WTC11 (cell line): ENCODE measurements at regions not wholly inside any gene's neighbourhood (a gene's known extent, or its start where the extent isn't known, plus 50 kb on each side); places are given as distances from the start of the nearest gene placed in this dataset.
A peak's percentile ranks its signal among the peaks of the same experiment; 100 is the strongest.

ENCODE experiments used
- ATAC-seq: fragments of 200-7000 bp; cut with Tn5 transposase; 2 replicates; pipeline ENCODE4 v1.10.0; 2021; ENCODE audit warnings: mild to moderate bottlenecking, moderate library complexity
- CTCF ChIA-PET: fragments of 300-600 bp; sonication (Branson Sonifier 250); formaldehyde crosslinking; loops from one replicate; lab custom pipeline; 2021; ENCODE audit warnings: antibody characterized with exemption; lab: Charles Lee
- POLR2A ChIA-PET: fragments of 350-600 bp; sonication (Branson Sonifier 250); formaldehyde crosslinking; loops from one replicate; lab custom pipeline; 2021; ENCODE audit warnings: antibody characterized with exemption; lab: Charles Lee
- DNase-seq: peaks from one replicate; pipeline ENCODE4 v3.0.0; 2021; ENCODE audit warnings: low spot score
- H3K27ac Mint-ChIP-seq: 2 replicates; pipeline ENCODE4 v1.8.0; 2021; ENCODE audit warnings: mixed read lengths
- H3K27me3 Mint-ChIP-seq: 2 replicates; pipeline ENCODE4 v1.8.0; 2021; ENCODE audit warnings: low read depth, mild to moderate bottlenecking, moderate library complexity, mixed read lengths
- H3K36me3 Mint-ChIP-seq: 2 replicates; pipeline ENCODE4 v1.8.0; 2021; ENCODE audit warnings: mixed read lengths
- H3K4me1 Mint-ChIP-seq: 2 replicates; pipeline ENCODE4 v1.8.0; 2022; ENCODE audit warnings: mixed read lengths
- H3K4me3 Mint-ChIP-seq: 2 replicates; pipeline ENCODE4 v1.8.0; 2021; ENCODE audit warnings: mild to moderate bottlenecking, moderate library complexity, mixed read lengths
- H3K9me3 Mint-ChIP-seq: 2 replicates; pipeline ENCODE4 v1.8.0; 2021; ENCODE audit warnings: mixed read lengths
- AR ChIP-seq: fragments of 250-450 bp; sonication (Bioruptor Pico); IDR thresholded peaks from 2 replicates; pipeline ENCODE4 v1.9.0; 2021; ENCODE audit warnings: mild to moderate bottlenecking
- GABPB1 ChIP-seq: sonication (generic); formaldehyde crosslinking; IDR thresholded peaks from 2 replicates; pipeline ENCODE4 v1.8.1; 2023; ENCODE audit warnings: mild to moderate bottlenecking, missing genetic modification reagents
- GTF2I ChIP-seq: fragments of 250-450 bp; sonication (Bioruptor Pico); conservative IDR thresholded peaks from 2 replicates; pipeline ENCODE4 v1.4.0; 2021; ENCODE audit warnings: mild to moderate bottlenecking
- HMGA2 ChIP-seq: fragments of 250-450 bp; sonication (Bioruptor Pico); IDR thresholded peaks from 2 replicates; pipeline ENCODE4 v1.4.0; 2021; ENCODE audit warnings: mild to moderate bottlenecking, moderate library complexity
- IRF1 ChIP-seq: sonication (generic); formaldehyde crosslinking; IDR thresholded peaks from 2 replicates; pipeline ENCODE4 v1.8.0; 2023; ENCODE audit warnings: missing genetic modification reagents
- NFE2L1 ChIP-seq: sonication (generic); formaldehyde crosslinking; IDR thresholded peaks from 2 replicates; pipeline ENCODE4 v1.8.1; 2023; ENCODE audit warnings: missing genetic modification reagents
- PREB ChIP-seq: sonication (generic); formaldehyde crosslinking; IDR thresholded peaks from 2 replicates; pipeline ENCODE4 v1.8.1; 2022; ENCODE audit warnings: mild to moderate bottlenecking, missing genetic modification reagents, moderate library complexity, borderline replicate concordance
- RELA ChIP-seq: sonication (generic); formaldehyde crosslinking; IDR thresholded peaks from 2 replicates; pipeline ENCODE4 v1.8.1; 2022; ENCODE audit warnings: missing genetic modification reagents, mild to moderate bottlenecking, borderline replicate concordance
- ZNF232 ChIP-seq: sonication (generic); formaldehyde crosslinking; IDR thresholded peaks from 2 replicates; pipeline ENCODE4 v1.8.0; 2022; ENCODE audit warnings: mild to moderate bottlenecking, missing genetic modification reagents
- ZNF263 ChIP-seq: sonication (generic); formaldehyde crosslinking; IDR thresholded peaks from 2 replicates; pipeline ENCODE4 v1.8.1; 2022; ENCODE audit warnings: low read depth, mild to moderate bottlenecking, moderate library complexity, missing genetic modification reagents
- ZNF281 ChIP-seq: sonication (generic); formaldehyde crosslinking; IDR thresholded peaks from 2 replicates; pipeline ENCODE4 v1.8.0; 2023; ENCODE audit warnings: mild to moderate bottlenecking, missing genetic modification reagents
- ZNF425 ChIP-seq: fragments of 250-450 bp; sonication (Bioruptor Pico); conservative IDR thresholded peaks from 2 replicates; pipeline ENCODE4 v1.9.0; 2021; ENCODE audit warnings: mild to moderate bottlenecking
- ZNF532 ChIP-seq: fragments of 250-450 bp; sonication (Bioruptor Pico); IDR thresholded peaks from 2 replicates; pipeline ENCODE4 v1.9.0; 2021; ENCODE audit warnings: mild to moderate bottlenecking, borderline replicate concordance
- ZSCAN18 ChIP-seq: fragments of 250-450 bp; sonication (Bioruptor Pico); IDR thresholded peaks from 2 replicates; pipeline ENCODE4 v2.1.2; 2022; ENCODE audit warnings: mild to moderate bottlenecking, moderate library complexity

GRCh38 chr12:114248527-114248926, 157.4 kb downstream of the TBX5 start:
- CTCF ChIA-PET, result no interaction called here
- POLR2A ChIA-PET, result no interaction called here
- peak; percentile 11 for DNase-seq
- ATAC-seq, result no peak
- Mint-ChIP-seq H3K9me3 (peaks cover 17% of the 10 kb centered on the region), H3K27ac (no peak overlapping the region), H3K4me3 (no peak overlapping the region), H3K36me3 (no peaks in the 10 kb centered on the region), H3K4me1 (peaks cover 26% of the 10 kb centered on the region), H3K27me3 (no peaks in the 10 kb centered on the region)
- TF ChIP-seq ZNF425 (CRISPR knock-in tag) (no peak), NFE2L1 (CRISPR knock-in tag) (no peak), GTF2I (CRISPR knock-in tag) (0 out of 2 replicates have a peak, but pooled peaks have one; percentile 22), ZNF232 (CRISPR knock-in tag) (no peak)

GRCh38 chr12:114245555-114245954, 160.4 kb downstream of the TBX5 start:
- DNase-seq, result peak; percentile 45
- ChIA-PET CTCF (interaction anchor here (0.6 to 1.2 kb wide), 16 partner anchors 8 to 272 kb away, joined by 3 to 8 read pairs (median 4); no protein-coding TSS in a partner anchor), POLR2A (no interaction called here)
- Mint-ChIP-seq H3K4me3 (no peak overlapping the region), H3K36me3 (0 out of 2 replicates have a peak, but pooled peaks cover 2% of the 10 kb centered on the region), H3K4me1 (peaks cover 12% of the 10 kb centered on the region), H3K27me3 (no peaks in the 10 kb centered on the region), H3K9me3 (peaks cover 9% of the 10 kb centered on the region), H3K27ac (no peak overlapping the region)
- peak; percentile 97 for ATAC-seq
- TF ChIP-seq ZNF281 (CRISPR knock-in tag) (no peak), RELA (no peak), ZSCAN18 (no peak), GABPB1 (CRISPR knock-in tag) (no peak), ZNF532 (no peak), AR (CRISPR knock-in tag) (no peak), PREB (no peak), ZNF263 (CRISPR knock-in tag) (no peak), IRF1 (CRISPR knock-in tag) (no peak), GTF2I (CRISPR knock-in tag) (no peak), HMGA2 (no peak)
